ENCODE measurements at regions not wholly inside any gene's neighbourhood (a gene's known extent, or its start where the extent isn't known, plus 50 kb on each side); places are given as distances from the start of the nearest gene placed in this dataset.
A peak's percentile ranks its signal among the peaks of the same experiment; 100 is the strongest.

DNA sequence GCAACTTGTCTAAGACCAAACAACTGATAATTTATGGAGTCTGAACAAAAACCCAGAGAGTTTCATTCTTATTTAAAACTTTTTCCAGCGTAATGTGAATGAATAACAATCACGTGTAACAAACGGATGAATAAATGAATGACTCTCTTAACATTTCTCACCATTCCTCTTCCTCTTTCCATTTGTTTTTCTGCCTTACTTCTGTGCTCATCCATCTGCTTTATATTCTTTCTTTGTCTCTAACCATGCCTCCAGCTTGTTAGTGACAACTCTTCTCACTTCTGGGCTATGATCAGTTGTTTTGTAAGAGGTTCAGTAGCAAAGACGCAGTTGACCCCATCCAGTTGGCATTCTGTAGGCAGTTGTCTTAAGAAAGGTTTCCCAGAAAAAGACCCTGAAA is 133.7 kb upstream of the MB21D2 start:
- peaks cover 3% of the 10 kb centered on the region for H3K4me1 ChIP-seq (ENCODE audit: insufficient read depth, low read length, poor library complexity, severe bottlenecking)
- H3K4me3 ChIP-seq (ENCODE audit: low read depth, low read length, poor library complexity, severe bottlenecking), result no peak overlapping the region
- no TSS peak for BruUV-seq (replicated peaks)
- CTCF ChIA-PET, result interaction anchor here (0.6 kb wide), 1 partner anchor 234 kb away, joined by 4 read pairs; no protein-coding TSS in a partner anchor
- intact Hi-C loops (cut with micrococcal nuclease; ENCODE audit: unreplicated experiment), result no loop called here
- no peaks in the 10 kb centered on the region for H3K27me3 ChIP-seq (replicated peaks; ENCODE audit: insufficient read depth, low read depth, low read length, poor library complexity)
- POLR2A ChIA-PET (ENCODE audit: low non-redundant PET), result interaction anchor here (0.6 to 0.7 kb wide), 2 partner anchors 95 to 1531 kb away, joined by 3 to 4 read pairs; no protein-coding TSS in a partner anchor
- H3K27ac ChIP-seq (ENCODE audit: low read depth, low read length, poor library complexity, severe bottlenecking), result no peak overlapping the region
- TF ChIP-seq EZH2 (IDR thresholded peaks at IDR 0.05; ENCODE audit: borderline replicate concordance, low read depth, low read length, poor library complexity, severe bottlenecking), result no peak
- TF ChIP-seq, protein P1, sequence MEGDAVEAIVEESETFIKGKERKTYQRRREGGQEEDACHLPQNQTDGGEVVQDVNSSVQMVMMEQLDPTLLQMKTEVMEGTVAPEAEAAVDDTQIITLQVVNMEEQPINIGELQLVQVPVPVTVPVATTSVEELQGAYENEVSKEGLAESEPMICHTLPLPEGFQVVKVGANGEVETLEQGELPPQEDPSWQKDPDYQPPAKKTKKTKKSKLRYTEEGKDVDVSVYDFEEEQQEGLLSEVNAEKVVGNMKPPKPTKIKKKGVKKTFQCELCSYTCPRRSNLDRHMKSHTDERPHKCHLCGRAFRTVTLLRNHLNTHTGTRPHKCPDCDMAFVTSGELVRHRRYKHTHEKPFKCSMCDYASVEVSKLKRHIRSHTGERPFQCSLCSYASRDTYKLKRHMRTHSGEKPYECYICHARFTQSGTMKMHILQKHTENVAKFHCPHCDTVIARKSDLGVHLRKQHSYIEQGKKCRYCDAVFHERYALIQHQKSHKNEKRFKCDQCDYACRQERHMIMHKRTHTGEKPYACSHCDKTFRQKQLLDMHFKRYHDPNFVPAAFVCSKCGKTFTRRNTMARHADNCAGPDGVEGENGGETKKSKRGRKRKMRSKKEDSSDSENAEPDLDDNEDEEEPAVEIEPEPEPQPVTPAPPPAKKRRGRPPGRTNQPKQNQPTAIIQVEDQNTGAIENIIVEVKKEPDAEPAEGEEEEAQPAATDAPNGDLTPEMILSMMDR (conservative IDR thresholded peaks at IDR 0.05; ENCODE audit: low read depth, low read length), result no peak
- H3K9me3 ChIP-seq (ENCODE audit: low read depth, low read length, poor library complexity, severe bottlenecking), result no peaks in the 10 kb centered on the region
- no peaks in the 10 kb centered on the region for H3K36me3 ChIP-seq (ENCODE audit: insufficient read depth, low read length, poor library complexity, severe bottlenecking)
- no peak for DNase-seq (ENCODE audit: low spot score)

DNA sequence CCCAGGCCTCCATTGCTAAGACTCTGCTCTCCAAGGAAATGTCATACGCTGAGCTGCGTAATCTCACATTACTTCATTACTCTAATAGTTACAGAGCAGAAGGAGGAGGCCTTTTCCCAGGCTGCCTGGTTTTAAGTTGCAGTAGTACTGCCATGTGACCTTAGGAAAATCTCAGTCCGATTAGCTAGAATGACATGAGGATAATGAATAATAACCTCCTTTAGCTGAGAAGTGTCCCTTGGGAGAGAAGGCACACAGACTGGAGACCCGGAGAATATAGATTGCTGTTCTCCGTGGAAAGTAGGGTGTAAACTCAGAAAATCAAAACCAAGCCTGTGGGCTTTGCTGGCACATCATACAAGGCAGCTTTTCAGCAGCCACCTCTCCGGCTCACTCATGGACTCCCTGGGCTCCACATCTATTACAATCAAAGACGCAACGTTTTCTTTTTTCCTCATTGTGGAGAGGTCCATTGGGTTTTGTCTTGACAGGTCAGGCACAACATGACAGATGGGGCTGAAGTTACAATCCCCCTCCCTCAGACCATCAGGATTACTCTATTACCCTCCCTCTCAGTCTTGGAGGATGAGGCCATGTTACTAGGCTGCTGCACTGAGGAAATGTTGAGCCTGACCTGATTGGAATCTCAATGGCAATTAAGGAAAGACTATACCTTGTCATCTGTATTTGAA is 134.8 kb upstream of the MB21D2 start:
- H3K27me3 ChIP-seq (replicated peaks; ENCODE audit: insufficient read depth, low read depth, low read length, poor library complexity), result no peaks in the 10 kb centered on the region
- ChIA-PET CTCF (no interaction called here), POLR2A (ENCODE audit: low non-redundant PET) (no interaction called here)
- no peak overlapping the region for H3K27ac ChIP-seq (ENCODE audit: low read depth, low read length, poor library complexity, severe bottlenecking)
- intact Hi-C loops (cut with micrococcal nuclease; ENCODE audit: unreplicated experiment), result no loop called here
- H3K4me1 ChIP-seq (ENCODE audit: insufficient read depth, low read length, poor library complexity, severe bottlenecking), result peaks cover 3% of the 10 kb centered on the region
- no TSS peak for BruUV-seq (replicated peaks)
- H3K36me3 ChIP-seq (ENCODE audit: insufficient read depth, low read length, poor library complexity, severe bottlenecking), result no peaks in the 10 kb centered on the region
- peak; percentile 18 for DNase-seq (ENCODE audit: low spot score)
- H3K4me3 ChIP-seq (ENCODE audit: low read depth, low read length, poor library complexity, severe bottlenecking), result no peak overlapping the region
- TF ChIP-seq EZH2 (IDR thresholded peaks at IDR 0.05; ENCODE audit: borderline replicate concordance, low read depth, low read length, poor library complexity, severe bottlenecking), result no peak
- TF ChIP-seq, protein P1 (conservative IDR thresholded peaks at IDR 0.05; ENCODE audit: low read depth, low read length), result no peak
- H3K9me3 ChIP-seq (ENCODE audit: low read depth, low read length, poor library complexity, severe bottlenecking), result no peaks in the 10 kb centered on the region

DNA sequence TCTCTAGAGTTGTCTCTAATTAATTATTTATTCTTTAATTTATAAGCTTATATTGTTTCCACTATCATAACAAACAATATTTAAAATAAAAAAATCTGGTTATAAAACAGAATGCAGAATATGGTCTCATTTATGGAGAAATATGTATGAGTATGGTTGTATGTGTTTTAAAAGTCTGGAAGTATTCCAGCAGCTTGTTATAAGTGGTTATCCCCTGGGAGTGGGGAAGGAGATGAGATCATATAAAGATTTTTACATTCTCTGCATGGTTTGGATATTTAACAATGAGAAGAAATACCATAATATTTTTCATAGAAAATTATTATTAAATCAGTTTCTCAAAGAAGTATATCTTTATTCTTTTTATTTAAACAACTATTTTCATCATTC is 135.4 kb upstream of the MB21D2 start:
- Histone ChIP-seq H3K36me3 (ENCODE audit: insufficient read depth, low read length, poor library complexity, severe bottlenecking) (no peaks in the 10 kb centered on the region), H3K4me3 (ENCODE audit: low read depth, low read length, poor library complexity, severe bottlenecking) (no peak overlapping the region), H3K4me1 (ENCODE audit: insufficient read depth, low read length, poor library complexity, severe bottlenecking) (peaks cover 3% of the 10 kb centered on the region), H3K27ac (ENCODE audit: low read depth, low read length, poor library complexity, severe bottlenecking) (no peak overlapping the region), H3K9me3 (ENCODE audit: low read depth, low read length, poor library complexity, severe bottlenecking) (no peaks in the 10 kb centered on the region), H3K27me3 (replicated peaks; ENCODE audit: insufficient read depth, low read depth, low read length, poor library complexity) (no peaks in the 10 kb centered on the region)
- DNase-seq (ENCODE audit: low spot score), result peak; percentile 49
- CTCF ChIA-PET, result no interaction called here
- intact Hi-C loops (cut with micrococcal nuclease; ENCODE audit: unreplicated experiment), result no loop called here
- POLR2A ChIA-PET (ENCODE audit: low non-redundant PET), result no interaction called here
- TF ChIP-seq EZH2 (IDR thresholded peaks at IDR 0.05; ENCODE audit: borderline replicate concordance, low read depth, low read length, poor library complexity, severe bottlenecking), result no peak
- TF ChIP-seq, protein P1 (conservative IDR thresholded peaks at IDR 0.05; ENCODE audit: low read depth, low read length), result no peak
- no TSS peak for BruUV-seq (replicated peaks)

Data from A673 (cell line).